CD4-positive, alpha-beta T cell treated with Interleukin-10 for 1 hour (primary cell): ENCODE measurements at regions not wholly inside any gene's neighbourhood (a gene's known extent, or its start where the extent isn't known, plus 50 kb on each side); places are given as distances from the start of the nearest gene placed in this dataset.

Source experiments
- DNase-seq: peaks from one replicate; pipeline ENCODE4 v3.0.0-alpha.2; 2020

DNA sequence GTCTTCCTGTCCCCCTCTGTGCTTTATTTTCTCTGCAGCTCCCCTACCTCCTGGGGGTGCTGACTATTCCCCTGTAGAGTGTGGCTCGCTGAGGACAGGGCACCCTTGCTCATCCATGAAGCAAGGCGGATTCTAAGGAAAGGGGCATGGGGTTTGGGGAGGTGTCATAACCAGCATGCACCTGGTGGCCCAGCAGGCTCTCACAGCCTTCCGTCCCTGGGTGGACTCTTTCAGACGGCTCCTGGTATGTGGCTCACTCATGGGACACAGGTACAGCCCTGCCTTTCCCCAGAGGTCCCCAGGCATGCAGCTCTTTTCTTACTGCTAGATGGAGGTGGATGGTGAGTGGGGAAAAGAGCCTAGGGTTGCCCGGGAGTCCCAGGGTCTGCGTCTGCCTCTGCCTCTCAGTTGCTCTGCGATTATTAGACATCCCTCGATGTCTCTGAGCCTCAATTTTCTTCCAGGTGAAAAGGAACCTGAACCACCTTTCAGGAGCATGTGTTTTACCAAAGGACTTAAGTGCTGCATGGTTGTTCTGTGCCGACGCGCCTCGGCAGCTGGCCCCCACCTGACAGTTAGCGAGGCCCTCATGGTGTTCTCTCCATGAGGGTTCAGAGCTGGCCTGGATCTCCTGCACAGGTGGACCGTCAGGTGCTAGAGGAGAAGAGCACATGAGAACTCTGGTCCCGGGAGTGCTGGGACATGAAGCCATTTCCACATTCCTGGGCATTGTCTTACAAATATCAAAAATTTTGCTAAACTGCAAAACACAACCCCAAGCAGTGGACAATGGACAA lies 172.5 kb upstream of the SHH start:
- DNase-seq = no peak

DNA sequence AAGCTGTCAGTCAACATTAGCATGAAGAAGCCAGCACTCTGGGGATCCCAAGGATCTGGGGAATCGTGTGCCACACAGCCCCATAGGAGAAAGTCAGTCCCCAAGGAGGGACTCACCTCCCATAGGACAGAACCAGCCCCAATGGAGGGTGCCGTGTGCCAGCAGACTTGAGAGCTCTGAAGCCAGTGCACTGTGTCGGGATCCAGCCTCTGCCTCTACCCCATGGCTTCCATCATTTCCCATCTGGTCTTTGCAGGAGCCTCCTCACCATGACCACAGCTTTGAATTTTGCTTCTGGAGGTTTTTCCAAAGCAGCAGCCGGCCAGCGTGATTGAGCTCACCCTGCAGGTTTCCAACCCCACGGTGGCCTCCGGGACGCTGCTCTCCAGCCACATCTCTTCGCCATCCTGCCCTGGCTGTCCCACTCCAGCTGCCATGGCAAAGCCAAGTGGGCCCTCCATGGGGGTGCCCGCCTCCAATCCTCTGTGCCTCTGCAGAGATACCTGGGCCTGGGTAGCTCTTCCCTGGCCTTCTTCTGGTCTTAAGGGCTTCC lies 171.8 kb upstream of the SHH start:
- DNase-seq = no peak

DNA sequence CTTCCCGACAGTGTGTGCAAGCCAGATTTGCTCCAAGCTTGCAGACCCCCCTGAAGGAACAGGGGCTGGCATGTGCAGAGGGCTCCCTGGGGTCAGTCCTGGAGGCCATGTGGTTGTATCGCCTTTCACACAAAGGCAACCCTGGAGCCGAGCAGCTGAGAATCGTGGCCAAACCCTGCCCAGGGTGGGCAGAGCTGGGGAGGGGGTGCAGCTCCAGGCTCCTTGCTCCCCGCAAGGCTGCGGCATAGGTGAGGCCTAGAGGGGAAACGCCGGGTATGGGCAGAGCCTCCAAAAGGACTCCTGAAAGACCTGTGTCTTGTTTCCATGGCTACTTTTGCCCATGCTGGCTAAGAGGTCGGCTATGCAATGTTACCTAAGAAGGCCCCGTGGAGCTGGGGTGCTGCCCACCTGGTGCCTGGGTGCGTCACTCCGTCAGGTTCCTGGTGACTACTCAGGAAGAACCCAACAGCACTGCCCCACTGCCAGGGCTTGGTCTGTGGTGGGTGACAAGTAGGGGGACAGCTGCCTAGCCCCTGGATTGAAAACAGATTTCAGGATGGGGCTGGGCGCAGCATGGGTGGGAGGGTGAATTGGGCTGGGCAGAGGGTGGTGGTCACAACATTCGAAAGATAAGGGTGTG lies 171.0 kb upstream of the SHH start:
- no peak for DNase-seq

DNA sequence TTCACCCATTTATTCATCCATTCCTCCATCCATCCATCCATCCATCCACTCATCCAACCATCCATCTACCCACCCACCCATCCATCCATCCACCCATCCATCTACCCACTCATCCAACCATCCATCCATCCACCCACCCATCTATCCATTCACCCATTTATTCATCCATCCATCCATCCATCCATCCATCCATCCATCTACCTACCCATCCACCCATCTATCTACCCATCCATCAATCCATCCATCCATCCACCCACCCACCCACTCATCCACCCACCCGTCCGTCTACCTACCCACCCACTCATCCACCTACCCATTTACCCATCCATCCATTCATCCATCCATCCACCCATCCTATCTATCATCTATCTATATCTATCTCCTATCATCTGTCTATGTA lies 169.4 kb upstream of the SHH start:
- DNase-seq = no peak

DNA sequence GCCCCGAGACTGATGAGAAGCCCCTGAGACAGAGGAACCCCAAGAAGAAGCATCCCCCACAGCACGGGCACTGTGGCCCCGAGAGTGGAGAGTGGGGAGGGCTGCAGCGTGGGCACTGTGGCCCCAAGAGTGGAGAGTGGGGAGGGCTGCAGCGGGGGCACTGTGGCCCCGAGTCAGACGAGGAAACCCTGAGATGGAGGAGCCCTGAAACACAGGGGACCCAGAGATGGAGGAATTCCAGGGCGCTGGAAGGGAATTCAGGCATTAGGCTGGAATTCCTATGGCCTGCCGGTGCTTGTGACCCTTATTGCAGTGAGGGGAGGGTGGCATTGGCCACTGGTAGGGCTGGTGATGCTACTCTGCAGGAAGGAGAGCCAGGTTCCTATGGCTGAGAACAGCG lies 168.6 kb upstream of the SHH start:
- no peak for DNase-seq

DNA sequence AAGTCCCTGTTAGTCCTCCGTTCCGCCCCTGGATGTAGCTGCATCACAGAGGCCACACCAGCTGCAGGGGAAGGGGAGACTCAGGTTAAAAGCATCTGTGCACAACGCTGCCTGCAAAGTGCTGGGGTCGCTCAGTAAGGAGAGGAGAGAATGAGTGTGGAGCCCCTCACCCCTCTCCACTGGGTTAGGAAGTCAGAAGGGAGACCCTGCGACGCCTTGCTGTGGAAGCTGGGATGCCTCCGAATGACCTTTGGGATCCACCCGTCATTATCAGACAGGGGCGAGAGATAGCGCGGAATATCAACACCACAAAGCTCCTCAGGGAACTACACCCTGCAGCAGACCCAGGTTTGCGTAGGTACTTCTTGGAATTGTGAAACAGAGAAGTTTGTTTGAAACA lies 167.7 kb upstream of the SHH start:
- DNase-seq = no peak

DNA sequence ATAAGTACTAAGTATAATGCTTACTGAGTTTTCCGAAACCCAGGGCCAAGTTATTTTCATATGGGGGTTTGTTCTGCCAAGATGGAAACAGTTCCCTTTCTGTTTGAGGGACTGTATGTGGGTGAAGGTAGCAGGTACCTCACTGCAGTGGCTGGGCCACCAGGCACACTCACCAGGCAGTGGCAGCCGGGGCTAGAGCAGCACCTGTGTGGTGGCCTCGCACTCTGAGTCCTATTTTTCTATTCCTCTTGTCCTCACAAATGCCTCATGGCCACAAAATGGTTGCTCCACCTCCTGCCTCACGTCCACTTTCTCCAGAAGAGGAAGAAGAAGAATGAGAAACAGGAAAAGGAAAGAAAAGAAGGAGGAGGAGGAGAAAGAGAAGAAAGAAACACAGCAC lies 167.3 kb upstream of the SHH start:
- DNase-seq = no peak

DNA sequence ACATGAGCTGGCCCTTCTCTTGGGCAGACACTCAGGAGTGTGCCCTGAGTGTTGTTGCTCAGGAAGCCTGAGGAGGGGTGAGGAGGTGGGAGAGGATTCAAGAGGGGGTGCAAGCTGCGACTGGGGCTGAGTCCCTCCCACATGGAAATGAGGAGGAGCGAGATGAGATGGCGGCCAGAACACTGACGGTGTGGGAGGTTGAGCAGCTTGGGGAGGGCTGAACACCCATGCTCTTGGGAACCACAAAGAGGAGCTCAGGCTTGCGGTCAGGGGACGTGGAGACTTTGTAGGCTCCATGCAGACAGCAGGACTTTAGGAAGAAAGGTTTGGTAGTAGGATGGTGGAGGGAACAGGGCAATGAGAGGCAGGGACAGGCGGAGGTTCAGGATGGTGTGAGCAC lies 163.2 kb upstream of the SHH start:
- DNase-seq = no peak

DNA sequence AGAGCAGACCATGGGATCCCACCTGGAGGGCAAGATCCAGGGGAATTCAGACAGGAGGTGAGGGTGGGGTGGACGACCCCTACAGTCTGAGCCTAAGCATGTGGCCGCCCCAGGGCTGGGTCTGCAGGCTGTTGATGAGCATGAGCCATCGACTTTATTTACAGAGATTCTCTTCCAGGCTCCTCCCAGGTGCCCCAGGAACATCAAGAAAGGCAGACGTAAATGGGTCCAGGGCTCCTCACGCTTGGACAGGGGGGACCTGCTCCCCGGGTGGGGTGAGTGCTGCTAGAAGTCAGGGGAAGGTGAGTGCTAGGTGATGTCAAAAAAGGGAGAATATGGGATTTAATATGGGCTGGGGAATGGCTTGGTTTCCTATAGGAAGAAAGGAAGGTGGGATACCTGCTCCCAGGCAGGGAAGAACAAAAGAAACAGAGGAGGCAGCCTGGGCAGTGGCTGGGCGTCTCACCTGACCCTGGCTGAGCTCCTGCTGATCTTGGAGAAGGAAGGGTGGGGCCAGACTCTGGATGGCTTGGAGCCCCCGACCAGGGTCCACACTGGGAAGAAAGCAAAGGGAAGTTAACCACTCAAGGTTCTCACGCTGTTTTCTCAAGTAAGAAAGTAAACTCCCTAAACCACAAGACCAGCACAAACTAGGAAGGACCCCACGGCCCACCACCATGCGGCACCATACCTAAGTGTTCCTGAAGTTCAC lies 162.1 kb upstream of the SHH start:
- no peak for DNase-seq

DNA sequence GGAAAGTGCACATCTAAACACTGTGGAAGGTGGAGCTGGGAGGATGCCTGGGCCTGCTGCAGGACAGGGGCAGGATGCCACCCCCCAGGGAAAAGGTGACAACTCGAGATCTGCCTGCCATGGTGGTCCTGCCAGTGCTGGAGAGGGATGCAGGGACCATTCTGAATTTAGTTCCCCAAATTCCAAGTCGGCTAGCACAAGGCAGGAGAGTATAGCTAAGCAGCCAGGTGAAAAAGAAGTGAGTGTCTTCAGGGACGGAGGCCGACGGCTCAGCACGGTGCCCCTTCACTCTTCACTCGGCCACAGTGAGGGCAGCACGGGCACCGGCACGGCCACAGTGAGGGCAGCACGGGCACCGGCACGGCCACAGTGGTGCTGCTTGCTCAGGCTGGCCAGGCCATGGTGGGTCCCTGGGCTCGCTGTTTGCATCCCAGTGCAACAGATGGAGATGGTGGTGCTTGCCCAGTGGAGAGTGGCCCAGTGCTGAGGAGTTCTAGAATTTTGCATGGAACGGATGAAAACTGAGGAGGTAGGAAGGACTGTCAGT lies 161.3 kb upstream of the SHH start:
- DNase-seq = no peak

DNA sequence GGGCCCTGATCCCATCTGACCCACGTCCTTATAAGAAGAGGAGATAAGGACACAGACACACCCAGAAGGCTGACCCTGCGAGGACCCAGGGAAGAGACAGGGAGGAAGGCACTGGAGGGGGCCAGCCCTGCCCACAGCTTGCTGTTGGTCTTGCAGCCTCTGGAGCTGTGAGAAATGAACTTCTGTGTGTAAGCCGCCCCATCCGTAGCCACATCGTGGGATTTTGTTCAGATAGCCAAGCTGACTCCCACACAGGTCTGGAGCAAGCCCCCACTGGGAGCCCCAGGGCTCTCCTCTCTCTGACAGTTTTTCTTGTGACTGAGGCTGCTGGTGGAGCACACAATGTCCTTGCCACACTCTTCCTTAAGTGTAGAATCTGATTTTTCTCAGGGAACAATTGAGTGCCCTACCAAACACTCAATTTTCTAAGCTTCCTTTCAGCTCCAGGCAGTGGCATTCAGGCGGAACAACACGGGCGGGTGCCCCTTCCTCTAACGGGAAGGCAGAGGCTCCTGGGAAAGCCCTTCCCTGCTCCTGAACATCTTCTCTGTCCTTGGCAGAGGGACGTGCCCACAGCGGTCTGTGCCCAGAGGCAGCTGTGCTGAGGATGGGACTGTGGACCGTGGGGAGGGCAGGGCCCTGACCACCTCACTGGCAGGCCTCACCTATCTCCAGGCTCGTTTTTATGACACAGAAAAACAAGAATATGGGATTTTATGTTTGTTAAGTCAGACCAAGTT lies 160.6 kb upstream of the SHH start:
- DNase-seq = no peak

DNA sequence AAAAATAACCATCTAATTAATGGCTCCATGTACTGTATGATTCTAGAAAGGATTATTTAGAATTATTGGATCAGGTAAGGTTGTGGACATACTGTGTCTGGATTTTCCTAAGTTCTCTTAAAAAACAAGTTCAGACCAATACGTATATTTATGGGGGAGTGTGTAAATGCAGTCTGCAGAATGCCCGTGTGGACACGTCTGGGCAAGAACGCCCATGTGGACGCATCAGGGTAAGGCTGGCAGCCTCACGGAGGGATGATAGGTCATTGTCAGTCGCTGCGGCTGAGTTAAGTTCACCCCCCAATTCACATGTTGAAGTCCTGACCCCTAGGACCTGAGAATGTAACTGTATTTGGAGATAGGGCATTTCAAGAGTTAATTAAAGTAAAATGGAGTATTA lies 160.0 kb upstream of the SHH start:
- no peak for DNase-seq

DNA sequence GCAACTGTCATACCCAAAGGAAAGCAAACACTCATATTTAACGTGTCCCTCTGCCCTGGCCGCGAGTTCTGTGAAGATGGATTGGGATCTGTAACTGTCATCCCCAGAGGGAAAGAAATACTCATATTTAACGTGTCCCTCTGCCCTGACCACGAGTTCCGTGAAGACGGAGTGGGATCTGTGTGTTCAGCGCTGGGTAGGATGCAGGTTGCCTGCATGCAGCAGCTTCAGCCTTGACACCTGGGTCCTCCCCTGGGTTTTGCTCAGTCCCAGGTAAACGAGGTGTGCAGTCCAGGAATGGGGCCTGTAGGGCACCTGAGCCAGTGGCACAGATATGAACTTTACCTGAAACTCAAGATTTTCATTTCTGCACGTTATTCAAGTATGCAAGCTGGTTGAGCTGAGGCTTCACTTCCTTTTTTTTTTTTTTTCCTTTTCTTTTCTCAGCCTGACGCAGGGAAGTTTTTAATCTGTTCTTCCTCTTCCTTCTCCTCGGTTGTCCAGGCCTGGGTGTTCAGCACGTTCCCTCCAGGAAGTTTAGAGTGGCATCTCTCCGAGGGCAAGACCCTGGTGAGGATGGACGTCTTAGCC lies 159.0 kb upstream of the SHH start:
- DNase-seq = no peak

DNA sequence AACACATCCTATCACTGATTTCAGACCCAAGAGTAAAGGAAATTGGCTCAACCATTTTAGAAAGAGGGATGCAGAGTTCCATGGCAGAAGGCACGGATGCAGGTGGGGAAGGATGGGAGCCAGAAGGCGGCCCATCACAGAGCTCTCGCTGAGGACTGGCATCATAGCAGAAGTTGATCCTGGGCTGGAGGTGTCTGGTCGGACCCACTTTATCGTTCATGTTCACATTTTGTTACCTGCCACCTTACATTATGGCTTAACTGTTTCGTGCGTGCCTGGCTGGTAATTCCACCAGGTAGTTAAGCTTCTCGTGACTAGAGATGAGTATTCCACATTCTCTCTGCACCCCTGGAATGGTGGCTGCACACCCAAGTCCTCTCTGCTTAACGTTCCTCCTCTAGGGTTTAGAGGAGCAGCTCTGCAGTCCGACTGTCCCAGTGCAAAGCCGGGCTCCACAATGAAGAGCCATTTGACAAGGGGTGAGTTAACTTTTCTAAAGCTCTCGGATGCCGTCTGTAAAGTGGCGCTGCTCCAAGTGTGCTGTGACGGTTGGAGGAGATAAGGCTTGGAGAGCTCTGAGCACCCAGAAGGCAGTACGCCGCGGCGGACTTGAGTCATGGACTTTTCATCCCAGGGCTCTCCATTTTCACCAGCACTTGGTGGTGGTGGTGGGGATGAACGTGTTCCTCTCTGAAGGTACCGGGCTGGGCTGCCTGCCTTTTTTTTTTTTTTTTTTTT lies 157.1 kb upstream of the SHH start:
- DNase-seq = no peak

DNA sequence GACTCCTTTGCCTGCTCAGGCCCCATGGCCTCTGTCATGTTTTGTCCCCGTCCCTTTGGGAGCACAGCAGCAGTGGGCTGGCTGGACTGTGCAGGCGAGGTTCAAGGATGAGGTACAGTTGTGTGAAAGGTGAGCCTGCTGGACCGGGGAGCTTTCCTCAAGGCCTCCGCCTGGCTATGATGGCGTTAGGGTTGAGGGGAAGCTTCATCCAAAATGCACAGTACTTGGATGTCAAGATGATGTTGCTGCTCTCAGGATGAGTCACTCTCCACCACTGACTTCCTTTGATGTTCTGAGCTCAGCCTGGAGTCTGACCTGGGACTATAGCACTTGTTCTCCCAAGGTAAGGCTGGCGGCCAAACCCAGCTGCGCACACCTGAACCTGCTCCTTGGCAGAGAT lies 152.7 kb upstream of the SHH start:
- DNase-seq = no peak

DNA sequence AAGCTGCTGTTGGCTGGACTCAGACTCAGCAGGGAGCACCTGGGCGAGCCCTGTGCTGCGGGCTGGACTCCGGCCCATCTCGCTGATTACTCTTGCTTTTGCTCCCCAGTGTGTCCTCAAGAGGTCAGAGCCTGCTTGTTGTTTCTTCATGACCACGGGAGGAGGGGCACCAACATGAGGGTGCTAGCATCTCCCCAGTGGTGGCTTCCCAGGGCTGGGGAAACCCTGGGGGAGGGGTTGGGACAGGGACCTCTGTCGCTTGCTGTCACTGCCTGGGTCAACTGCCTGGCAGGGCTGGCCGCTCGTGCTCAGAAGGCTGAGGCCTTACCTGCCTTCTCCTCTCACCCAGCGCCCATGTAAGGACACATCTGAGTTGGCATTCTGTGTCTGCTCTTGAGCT lies 152.3 kb upstream of the SHH start:
- no peak for DNase-seq

DNA sequence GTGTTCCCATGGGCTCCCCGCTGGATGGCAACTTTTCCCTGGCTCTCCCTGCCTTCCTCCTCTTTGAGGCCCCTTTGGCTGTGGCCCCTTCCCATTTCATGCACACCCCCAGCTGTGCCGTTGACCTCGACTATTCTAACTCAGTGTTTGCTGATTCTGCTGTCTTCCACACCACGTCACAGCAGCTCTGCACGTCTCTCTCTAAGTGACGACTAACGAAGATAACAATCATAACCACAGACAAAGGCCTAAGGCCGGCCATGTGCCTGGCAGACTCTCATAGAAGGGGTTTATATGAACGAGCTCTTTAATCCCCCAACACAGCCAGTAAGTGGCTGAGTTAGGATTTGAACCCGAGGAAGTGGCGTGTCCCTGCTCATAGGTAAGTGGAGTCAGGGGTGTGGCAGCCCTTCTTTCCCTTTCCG lies 151.5 kb upstream of the SHH start:
- no peak for DNase-seq

DNA sequence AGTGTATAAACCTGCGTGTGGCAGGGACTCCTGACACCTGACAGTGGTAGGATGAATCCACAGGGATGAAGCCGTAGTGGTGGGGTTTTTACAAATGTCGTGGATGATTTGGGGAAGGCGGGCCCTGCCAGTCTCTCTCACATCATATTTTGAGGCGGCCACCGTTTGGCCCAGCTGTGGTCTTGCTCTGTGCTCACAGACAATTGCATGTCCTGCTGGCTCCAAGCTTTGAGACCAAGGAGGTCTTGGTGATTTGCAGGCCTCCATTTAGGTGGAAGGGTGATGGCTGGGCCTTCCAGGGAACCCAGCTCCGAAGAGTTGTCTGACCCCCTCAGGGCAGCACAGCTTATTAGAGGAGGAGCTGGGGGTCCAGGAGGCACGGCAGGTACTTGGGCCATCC lies 151.1 kb upstream of the SHH start:
- DNase-seq = no peak

DNA sequence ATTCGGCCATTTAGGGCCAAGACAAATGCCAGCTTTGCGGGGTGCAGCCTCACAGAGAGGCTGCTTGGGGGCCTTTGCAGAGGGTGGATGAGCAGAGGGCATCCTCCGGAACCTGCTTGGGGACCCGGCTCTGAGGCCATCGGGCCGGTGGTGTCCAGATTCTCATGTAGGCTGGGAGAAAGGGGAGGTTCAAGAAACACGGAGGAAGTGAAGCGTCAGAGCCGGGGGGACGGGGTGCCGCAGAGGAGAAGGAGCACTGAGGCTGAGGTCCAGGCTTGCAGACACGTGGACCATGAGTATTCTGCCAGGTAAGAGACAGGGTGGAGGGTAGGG lies 150.7 kb upstream of the SHH start:
- no peak for DNase-seq

DNA sequence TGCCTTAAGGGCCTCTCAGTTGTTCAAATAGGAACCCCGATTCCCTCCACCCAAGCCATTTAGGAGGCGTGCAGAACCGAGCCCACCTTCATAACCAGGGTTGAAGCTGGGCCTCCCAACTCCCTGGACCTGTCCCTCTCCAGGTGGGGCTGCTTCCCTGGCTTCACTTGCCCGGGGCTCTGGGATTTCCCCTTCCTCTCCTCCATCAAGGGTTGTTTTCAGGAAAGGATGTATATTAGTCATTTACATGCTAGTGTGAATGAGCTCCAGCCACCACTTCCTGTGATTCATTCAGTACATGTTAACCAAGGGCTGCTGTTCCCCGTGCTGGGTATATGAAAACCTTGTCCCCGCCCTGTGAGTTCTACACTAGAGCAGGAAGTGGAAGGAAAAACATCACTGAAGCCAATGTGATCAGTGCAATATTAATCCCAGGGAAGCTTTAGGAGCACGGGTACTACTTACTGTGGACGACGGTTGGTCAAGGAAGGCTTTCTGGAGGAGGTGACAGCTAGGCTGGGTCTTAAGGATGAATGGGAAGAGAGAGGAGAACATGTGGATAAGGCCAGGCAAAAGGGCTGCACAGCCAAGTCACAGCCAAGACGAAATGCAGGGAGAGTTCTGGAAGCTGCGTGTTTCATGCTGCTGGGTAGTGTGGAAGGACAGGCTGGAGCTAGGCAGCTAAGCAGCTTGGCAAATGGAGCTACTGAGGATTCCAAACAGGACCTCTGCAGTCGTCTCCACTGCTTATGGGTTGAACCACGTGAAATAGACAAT lies 150.1 kb upstream of the SHH start:
- no peak for DNase-seq
